Immature natural killer cell (primary cell): ENCODE measurements at regions not wholly inside any gene's neighbourhood (a gene's known extent, or its start where the extent isn't known, plus 50 kb on each side); places are given as distances from the start of the nearest gene placed in this dataset.
A peak's percentile ranks its signal among the peaks of the same experiment; 100 is the strongest.
"Not testable (repeated sequence)": the region's sequence is repeated elsewhere in the genome, so short reads cannot be mapped to it uniquely, and the experiment has no call there.

Source experiments
- DNase-seq, 3 donors: peaks; one replicate each; pipeline ENCODE4 v3.0.0; 2022; ENCODE audit warnings: mixed read lengths in 1 of 3
- H3K27ac Mint-ChIP-seq, 6 donors: one replicate each; pipeline ENCODE4 v1.8.0; 2020; ENCODE audit warnings: mixed read lengths in 6 of 6, mild to moderate bottlenecking in 5 of 6, inconsistent platforms in 4 of 6, moderate library complexity in 3 of 6
- H3K27me3 Mint-ChIP-seq, 3 donors: one replicate each; pipeline ENCODE4 v1.8.0; 2020 to 2021; ENCODE audit warnings: low read depth in 3 of 3, mild to moderate bottlenecking in 3 of 3, mixed read lengths in 3 of 3, moderate library complexity in 3 of 3, inconsistent platforms in 1 of 3
- H3K36me3 Mint-ChIP-seq, 3 donors: one replicate each; pipeline ENCODE4 v1.8.0; 2020; ENCODE audit warnings: mixed read lengths in 3 of 3, inconsistent platforms in 2 of 3, mild to moderate bottlenecking in 2 of 3
- H3K4me1 Mint-ChIP-seq, 2 donors: one replicate each; pipeline ENCODE4 v1.8.0; 2020; ENCODE audit warnings: inconsistent platforms in 2 of 2, mild to moderate bottlenecking in 2 of 2, mixed read lengths in 2 of 2, moderate library complexity in 1 of 2
- H3K4me3 Mint-ChIP-seq, 5 donors: one replicate each; pipeline ENCODE4 v1.8.0; 2020; ENCODE audit warnings: mild to moderate bottlenecking in 5 of 5, mixed read lengths in 5 of 5, inconsistent platforms in 3 of 5, moderate library complexity in 3 of 5
- H3K9me3 Mint-ChIP-seq, 6 donors: one replicate each; pipeline ENCODE4 v1.8.0; 2020; ENCODE audit warnings: mild to moderate bottlenecking in 6 of 6, mixed read lengths in 6 of 6, inconsistent platforms in 4 of 6, moderate library complexity in 3 of 6

DNA sequence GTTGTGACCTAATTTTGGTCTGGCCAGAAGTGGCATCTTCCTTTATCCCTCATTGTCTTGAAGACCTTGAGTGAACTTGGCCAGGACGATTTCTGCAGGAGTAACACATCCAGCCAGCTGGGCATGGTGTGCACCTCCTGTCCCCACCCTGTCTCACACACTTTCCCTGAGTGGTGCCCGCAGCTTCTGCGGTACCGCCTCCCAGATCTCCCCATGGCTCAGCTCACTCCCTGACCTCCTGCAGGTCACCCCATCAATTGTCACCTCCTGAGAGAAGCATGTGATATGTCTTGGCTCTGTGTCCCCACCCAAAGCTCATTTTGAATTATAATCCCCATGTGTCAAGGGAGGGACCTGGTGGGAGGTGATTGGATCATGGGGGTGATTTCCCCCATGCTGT is 50.2 kb upstream of the TP53I11 start:
- Mint-ChIP-seq H3K27me3 (peaks cover 0 to 6% (median 0%) of the 10 kb centered on the region in 3 donors), H3K36me3 (peaks cover 0 to 7% (median 0%) of the 10 kb centered on the region in 3 donors), H3K9me3 (no peaks in the 10 kb centered on the region), H3K4me1 (no peaks in the 10 kb centered on the region), H3K4me3 (no peak overlapping the region), H3K27ac (no peak overlapping the region)
- no peak for DNase-seq

GRCh38 chr11:45001466-45002165 is 50.9 kb upstream of the TP53I11 start:
- H3K4me1 Mint-ChIP-seq: no peaks in the 10 kb centered on the region
- H3K36me3 Mint-ChIP-seq: peaks cover 0 to 7% (median 0%) of the 10 kb centered on the region in 3 donors
- H3K27me3 Mint-ChIP-seq: peaks cover 0 to 5% (median 2%) of the 10 kb centered on the region in 3 donors
- DNase-seq: no peak
- H3K4me3 Mint-ChIP-seq: no peak overlapping the region
- no peaks in the 10 kb centered on the region for H3K9me3 Mint-ChIP-seq
- H3K27ac Mint-ChIP-seq: no peak overlapping the region

- Mint-ChIP-seq H3K4me3 (no peak overlapping the region), H3K27me3 (peaks cover 1 to 2% (median 2%) of the 10 kb centered on the region in 3 donors), H3K4me1 (no peaks in the 10 kb centered on the region), H3K9me3 (no peaks in the 10 kb centered on the region), H3K27ac (no peak overlapping the region), H3K36me3 (peaks cover 0 to 7% (median 0%) of the 10 kb centered on the region in 3 donors)
- DNase-seq: no peak
Observed at GRCh38 chr11:45005106-45005505, 54.4 kb upstream of the TP53I11 start.

GRCh38 chr11:45007011-45007410 is 56.3 kb upstream of the TP53I11 start:
- Mint-ChIP-seq H3K9me3 (no peaks in the 10 kb centered on the region), H3K27ac (no peak overlapping the region), H3K36me3 (no peaks in the 10 kb centered on the region), H3K27me3 (peaks cover 1 to 4% (median 2%) of the 10 kb centered on the region in 3 donors), H3K4me1 (no peaks in the 10 kb centered on the region), H3K4me3 (no peak overlapping the region)
- no peak for DNase-seq

DNA sequence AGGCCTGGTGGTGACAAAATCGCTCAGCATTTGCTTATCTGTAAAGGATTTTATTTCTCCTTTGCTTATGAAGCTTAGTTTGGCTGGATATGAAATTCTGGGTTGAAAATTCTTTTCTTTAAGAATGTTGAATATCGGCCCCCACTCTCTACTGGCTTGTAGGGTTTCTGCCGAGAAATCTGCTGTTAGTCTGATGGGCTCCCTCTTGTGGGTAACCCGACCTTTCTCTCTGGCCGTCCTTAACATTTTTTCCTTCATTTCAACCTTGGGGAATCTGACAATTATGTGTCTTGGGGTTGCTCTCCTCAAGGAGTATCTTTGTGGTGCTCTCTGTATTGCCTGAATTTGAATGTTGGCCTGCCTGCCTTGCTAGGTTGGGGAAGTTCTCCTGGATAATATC is 65.3 kb upstream of the TP53I11 start:
- DNase-seq, H3K4me3 Mint-ChIP-seq, H3K36me3 Mint-ChIP-seq, H3K27ac Mint-ChIP-seq, H3K4me1 Mint-ChIP-seq: not testable (repeated sequence)
- peaks cover 9 to 23% (median 18%) of the 10 kb centered on the region in 6 donors for H3K9me3 Mint-ChIP-seq
- H3K27me3 Mint-ChIP-seq: peaks cover 8 to 17% (median 16%) of the 10 kb centered on the region in 3 donors

DNA sequence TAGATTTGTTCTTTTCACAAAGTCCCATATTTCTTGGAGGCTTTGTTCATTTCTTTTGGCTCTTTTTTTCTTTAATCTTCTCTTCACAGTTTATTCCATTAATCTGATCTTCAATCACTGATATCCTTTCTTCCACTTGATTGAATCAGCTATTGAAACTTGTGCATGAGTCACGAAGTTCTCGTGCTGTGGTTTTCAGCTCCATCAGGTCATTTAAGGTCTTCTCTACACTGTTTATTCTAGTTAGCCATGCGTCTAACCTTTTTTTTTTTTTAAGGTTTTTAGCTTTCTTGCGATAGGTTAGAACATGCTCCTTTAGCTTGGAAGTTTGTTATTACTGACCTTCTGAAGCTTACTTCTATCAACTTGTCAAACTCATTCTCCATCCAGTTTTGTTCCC is 65.8 kb upstream of the TP53I11 start:
- Mint-ChIP-seq H3K9me3 (peaks cover 9 to 23% (median 18%) of the 10 kb centered on the region in 6 donors), H3K27me3 (peaks cover 8 to 17% (median 16%) of the 10 kb centered on the region in 3 donors)
- not testable (repeated sequence) for H3K4me1 Mint-ChIP-seq, DNase-seq, H3K4me3 Mint-ChIP-seq, H3K36me3 Mint-ChIP-seq, H3K27ac Mint-ChIP-seq

GRCh38 chr11:45017329-45017728 is 66.6 kb upstream of the TP53I11 start:
- peaks cover 9 to 23% (median 18%) of the 10 kb centered on the region in 6 donors for H3K9me3 Mint-ChIP-seq
- no peak for DNase-seq
- H3K4me3 Mint-ChIP-seq: no peak overlapping the region
- no peak overlapping the region for H3K27ac Mint-ChIP-seq
- H3K4me1 Mint-ChIP-seq: peaks cover 3 to 6% of the 10 kb centered on the region in 2 donors
- peaks cover 0 to 10% (median 3%) of the 10 kb centered on the region in 3 donors for H3K36me3 Mint-ChIP-seq
- H3K27me3 Mint-ChIP-seq: peaks cover 9 to 17% (median 16%) of the 10 kb centered on the region in 3 donors

DNA sequence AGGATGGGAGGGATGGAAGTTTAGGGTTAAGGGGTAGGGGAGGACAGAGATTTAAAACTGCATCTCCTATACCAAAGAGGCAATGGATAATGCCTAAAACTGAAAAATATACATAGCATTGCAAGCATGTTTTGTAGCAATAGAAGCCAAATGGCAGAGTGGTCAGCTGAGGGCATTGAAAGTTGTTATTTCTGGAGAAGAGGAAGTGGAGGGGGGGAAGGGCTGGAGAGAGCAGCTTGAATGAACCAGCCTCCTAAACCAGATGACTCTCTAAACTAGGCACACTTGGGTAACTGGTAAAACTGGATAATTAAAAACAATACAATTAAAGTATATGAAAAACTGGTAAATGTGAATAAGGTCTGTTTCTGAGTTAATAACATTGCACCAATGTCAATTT is 70.3 kb upstream of the TP53I11 start:
- Mint-ChIP-seq H3K36me3 (no peaks in the 10 kb centered on the region), H3K4me3 (no peak overlapping the region), H3K27me3 (peaks cover 5 to 11% (median 9%) of the 10 kb centered on the region in 3 donors), H3K27ac (peak overlapping the region in 1 of 6 donors; percentile 50), H3K4me1 (peaks cover 1 to 6% of the 10 kb centered on the region in 2 donors), H3K9me3 (peaks cover 0 to under 1% (median 0%) of the 10 kb centered on the region in 6 donors)
- no peak for DNase-seq

DNA sequence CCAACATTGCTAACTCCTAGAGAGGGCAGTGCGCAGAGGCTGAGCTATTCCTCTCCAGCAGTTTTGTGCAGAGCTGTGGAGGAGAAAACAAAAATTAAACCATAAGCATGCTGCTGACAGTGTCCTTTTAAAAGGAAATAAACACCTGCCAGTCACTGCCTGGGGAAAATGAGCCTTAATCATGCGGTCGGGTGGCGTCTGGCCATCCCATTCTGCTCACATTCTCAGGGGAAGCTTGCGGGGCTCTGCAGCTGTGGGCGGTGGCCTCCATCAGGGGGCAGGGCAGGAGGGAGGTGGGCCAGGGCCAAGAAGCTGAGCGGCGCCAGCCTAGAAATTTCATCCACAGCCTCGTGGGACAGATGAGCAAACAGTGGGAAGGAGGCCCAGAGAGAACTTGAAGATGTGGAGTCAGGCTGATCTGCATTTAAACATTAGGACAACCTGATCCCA is 71.0 kb upstream of the TP53I11 start:
- H3K4me1 Mint-ChIP-seq: peaks cover 5 to 6% of the 10 kb centered on the region in 2 donors
- H3K27me3 Mint-ChIP-seq: peaks cover 5 to 8% (median 6%) of the 10 kb centered on the region in 3 donors
- H3K36me3 Mint-ChIP-seq: no peaks in the 10 kb centered on the region
- no peaks in the 10 kb centered on the region for H3K9me3 Mint-ChIP-seq
- no peak overlapping the region for H3K4me3 Mint-ChIP-seq
- no peak overlapping the region for H3K27ac Mint-ChIP-seq
- DNase-seq: no peak

DNA sequence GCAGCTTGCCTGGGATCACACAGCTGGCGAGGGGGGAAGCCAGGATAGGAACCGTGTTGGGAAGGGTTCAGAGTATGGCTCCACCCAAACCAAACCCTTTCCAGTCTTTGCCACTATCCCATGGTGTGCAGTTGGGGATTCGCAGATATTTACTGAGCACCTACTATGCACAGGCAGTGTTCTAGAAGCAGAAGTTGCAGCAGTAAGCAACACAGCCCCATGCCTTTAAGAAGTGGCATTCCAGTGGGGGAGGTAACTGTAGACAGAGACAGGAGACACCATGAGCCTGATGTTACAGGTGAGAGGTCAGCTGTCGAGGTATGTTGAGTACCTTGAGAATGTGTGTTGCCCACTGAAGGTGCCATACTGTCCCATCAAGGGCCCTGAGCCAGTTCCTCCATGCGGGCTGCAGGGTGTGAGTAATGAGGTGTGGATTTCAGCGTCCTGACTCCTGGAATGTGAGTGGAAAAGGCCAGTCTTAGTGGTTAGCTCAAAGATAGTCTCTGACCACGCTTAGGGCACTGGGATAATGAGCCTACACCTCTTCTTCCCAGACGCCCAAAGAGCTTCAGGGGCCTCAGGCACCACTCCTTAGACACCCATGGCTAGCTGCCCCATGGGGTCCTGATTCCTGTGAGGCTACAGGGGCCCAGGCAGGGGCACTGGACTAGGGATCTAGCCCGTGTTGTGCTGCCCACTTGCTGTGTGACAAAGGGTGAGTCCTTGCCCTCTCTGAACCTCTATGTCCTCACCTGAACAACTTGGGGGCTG is 71.8 kb upstream of the TP53I11 start:
- no peaks in the 10 kb centered on the region for H3K9me3 Mint-ChIP-seq
- peaks cover 5 to 6% of the 10 kb centered on the region in 2 donors for H3K4me1 Mint-ChIP-seq
- H3K4me3 Mint-ChIP-seq: no peak overlapping the region
- DNase-seq: no peak
- H3K36me3 Mint-ChIP-seq: no peaks in the 10 kb centered on the region
- H3K27ac Mint-ChIP-seq: no peak overlapping the region
- H3K27me3 Mint-ChIP-seq: peaks cover 5 to 8% (median 6%) of the 10 kb centered on the region in 3 donors

DNA sequence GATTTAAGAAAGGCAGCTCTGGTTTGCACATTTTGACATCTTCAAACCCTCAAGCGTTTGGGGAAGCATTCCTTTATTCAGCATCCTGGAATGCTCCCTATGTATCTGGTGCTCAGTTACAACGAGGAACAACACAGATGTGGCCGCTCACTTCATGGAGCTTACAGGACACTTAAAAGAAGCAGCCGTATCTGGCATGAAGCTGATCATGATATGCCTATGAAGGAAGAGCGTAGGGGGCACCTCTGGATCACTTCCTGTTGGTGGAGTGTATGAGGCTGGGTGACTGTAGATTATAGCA is 72.3 kb upstream of the TP53I11 start:
- H3K27me3 Mint-ChIP-seq: peaks cover 5 to 6% (median 6%) of the 10 kb centered on the region in 3 donors
- no peak for DNase-seq
- H3K4me1 Mint-ChIP-seq: peaks cover 5 to 6% of the 10 kb centered on the region in 2 donors
- no peaks in the 10 kb centered on the region for H3K9me3 Mint-ChIP-seq
- H3K4me3 Mint-ChIP-seq: no peak overlapping the region
- no peak overlapping the region for H3K27ac Mint-ChIP-seq
- H3K36me3 Mint-ChIP-seq: no peaks in the 10 kb centered on the region

DNA sequence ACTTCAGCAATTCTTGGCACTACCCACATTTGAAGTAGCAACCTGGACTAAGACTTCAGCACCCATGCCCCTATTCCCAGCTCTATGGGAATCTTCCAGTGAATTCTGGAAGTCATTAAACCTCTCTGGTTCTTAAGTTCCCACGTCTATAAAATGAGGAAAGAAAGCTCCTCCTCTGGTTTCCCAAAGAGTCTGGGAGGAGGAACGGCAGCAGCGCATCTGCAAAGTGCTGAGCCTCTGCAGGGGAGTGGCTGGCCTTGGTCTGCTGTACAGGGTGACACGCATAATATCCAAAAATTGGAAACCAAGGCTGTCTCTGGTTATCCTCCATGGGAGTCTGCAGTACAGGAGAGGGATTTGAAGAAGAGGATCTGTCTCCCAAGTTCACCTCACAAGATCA is 73.6 kb upstream of the TP53I11 start:
- Mint-ChIP-seq H3K27ac (no peak overlapping the region), H3K27me3 (peaks cover 4 to 6% (median 5%) of the 10 kb centered on the region in 3 donors), H3K9me3 (no peaks in the 10 kb centered on the region), H3K4me3 (no peak overlapping the region), H3K36me3 (no peaks in the 10 kb centered on the region), H3K4me1 (peaks cover 5 to 6% of the 10 kb centered on the region in 2 donors)
- no peak for DNase-seq

DNA sequence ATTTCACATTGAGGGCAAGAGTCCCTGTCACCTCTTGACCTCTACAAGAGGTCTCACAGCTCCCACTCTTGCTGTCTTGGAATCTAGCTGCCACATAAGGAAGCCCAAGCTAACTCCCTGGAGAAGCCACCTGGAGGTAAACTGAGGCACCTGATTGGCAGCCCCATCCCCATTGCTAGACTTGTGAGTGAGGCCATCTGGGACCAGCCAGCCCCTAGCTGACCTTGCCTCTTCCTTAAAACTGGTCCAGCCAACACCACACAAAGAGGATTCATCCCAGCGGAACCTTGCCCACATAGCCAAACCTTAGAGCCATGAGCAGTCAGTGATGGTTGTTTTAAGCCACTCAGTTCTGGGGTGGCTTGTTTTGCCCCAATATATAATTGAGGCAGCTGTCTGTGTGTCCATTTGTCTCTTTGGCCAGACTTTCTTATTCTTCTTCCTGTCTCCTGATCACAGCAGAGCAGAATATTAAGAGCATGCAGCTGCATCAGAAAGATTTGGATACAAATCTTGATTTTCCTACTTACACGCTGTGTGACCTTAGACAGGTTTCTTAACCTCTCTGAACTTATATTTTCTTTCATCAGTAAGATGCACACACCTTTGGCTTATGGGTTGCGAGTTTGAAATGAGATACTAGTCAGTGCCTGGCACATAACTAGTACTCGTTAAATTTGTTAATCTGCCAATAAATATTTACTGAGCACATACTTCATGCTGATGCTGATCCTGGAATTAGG is 74.3 kb upstream of the TP53I11 start:
- no peaks in the 10 kb centered on the region for H3K36me3 Mint-ChIP-seq
- peaks cover 4 to 6% (median 5%) of the 10 kb centered on the region in 3 donors for H3K27me3 Mint-ChIP-seq
- H3K9me3 Mint-ChIP-seq: no peaks in the 10 kb centered on the region
- no peak overlapping the region for H3K27ac Mint-ChIP-seq
- no peak overlapping the region for H3K4me3 Mint-ChIP-seq
- no peak for DNase-seq
- peaks cover 5 to 6% of the 10 kb centered on the region in 2 donors for H3K4me1 Mint-ChIP-seq
